Body of pancreas (tissue), 4 donors: ENCODE measurements at regions not wholly inside any gene's neighbourhood (a gene's known extent, or its start where the extent isn't known, plus 50 kb on each side); places are given as distances from the start of the nearest gene placed in this dataset.

ENCODE experiments used
- ATAC-seq: fragments of 150-250 bp; one replicate; pipeline ENCODE4 v1.9.1; 2016
- DNase-seq, 4 donors: peaks; one replicate each; pipeline ENCODE4 v3.0.0-alpha.2; 2019
- H3K27ac ChIP-seq, 4 donors: fragments of 200-600 bp; sonication (generic); 1 replicate in 3 of 4; 2 replicates in 1 of 4; pipeline versions ENCODE4 v1.5.1 to v1.6.1; 2016 to 2019; ENCODE audit warnings: mild to moderate bottlenecking in 1 of 4, mixed read lengths in 1 of 4, moderate library complexity in 1 of 4
- H3K27me3 ChIP-seq, 2 donors: fragments of 200-600 bp; sonication (generic); one replicate each; pipeline ENCODE4 v1.6.0; 2016; ENCODE audit warnings: mild to moderate bottlenecking in 1 of 2
- H3K36me3 ChIP-seq, 2 donors: fragments of 200-600 bp; sonication (generic); replicated peaks in 1 of 2; 2 replicates each; pipeline ENCODE4 v1.5.1; 2016; ENCODE audit warnings: low read depth in 2 of 2; ENCODE audit not compliant: insufficient read depth in 1 of 2
- H3K4me1 ChIP-seq: fragments of 200-600 bp; sonication (generic); one replicate; pipeline ENCODE4 v1.6.0; 2016
- H3K4me3 ChIP-seq, 2 donors: fragments of 200-600 bp; sonication (generic); 1 replicate in 1 of 2; 2 replicates in 1 of 2; pipeline ENCODE4 v1.5.1; 2016 to 2019
- H3K9me3 ChIP-seq, 3 donors: fragments of 200-600 bp; sonication (generic); 1 replicate in 2 of 3; 2 replicates in 1 of 3; pipeline ENCODE4 v1.5.1; 2016
- CTCF ChIP-seq, 7 experiments: fragments of 450-650 bp in 4 of 7; fragments of 200-600 bp in 3 of 7; sonication (generic) in 3 of 7; IDR thresholded peaks; one replicate each; pipeline ENCODE4 v1.5.1; 2016 to 2019; ENCODE audit warnings: antibody characterized with exemption in 7 of 7
- POLR2A ChIP-seq, 3 donors: fragments of 450-650 bp; IDR thresholded peaks; one replicate each; pipeline ENCODE4 v1.6.1; 2016; ENCODE audit warnings: antibody characterized with exemption in 3 of 3, mild to moderate bottlenecking in 2 of 3
- WGBS, 2 donors: methylation state at CpG; one replicate each; pipeline ENCODE4 v1.1.5; 2017; 5-methylcytosine and 5-hydroxymethylcytosine counted together
- intact Hi-C: fragments of 100-400 bp; cut with DNase I; formaldehyde crosslinking; loops from one replicate; pipeline ENCODE4 v1.15.1; 2023

GRCh38 chr5:125505115-125505514 lies 758.7 kb upstream of the ZNF608 start:
- Histone ChIP-seq H3K27me3 (no peaks in the 10 kb centered on the region), H3K9me3 (no peaks in the 10 kb centered on the region), H3K27ac (no peak overlapping the region), H3K4me1 (no peaks in the 10 kb centered on the region), H3K36me3 (no peaks in the 10 kb centered on the region), H3K4me3 (no peak overlapping the region)
- intact Hi-C loops = no loop called here
- DNase-seq (no peak), ATAC-seq (no peak)
- no peak for TF ChIP-seq POLR2A (IDR thresholded peaks at IDR 0.05)
- TF ChIP-seq CTCF (IDR thresholded peaks at IDR 0.05) = no peak
- 74 to 95% methylated on average over 3 of the region's 3 CpGs for WGBS, 2 donors

DNA sequence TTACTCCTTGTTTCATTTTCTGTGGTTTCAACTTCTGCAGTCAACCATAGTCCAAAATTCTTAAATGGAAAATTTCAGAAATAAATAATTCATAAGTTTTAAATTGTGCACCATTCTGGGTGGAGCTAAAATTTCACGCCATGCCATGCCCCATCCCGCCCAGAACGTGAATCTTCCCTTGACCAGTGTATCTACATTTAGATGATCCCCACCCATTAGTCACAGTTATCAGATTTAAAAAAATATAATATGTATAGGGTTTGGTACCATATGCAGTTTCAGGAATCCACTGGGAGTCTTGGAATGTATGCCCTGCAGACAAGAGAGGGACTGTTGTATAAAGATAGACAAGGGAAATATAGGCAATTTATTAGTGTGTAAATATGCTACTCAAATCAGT lies 759.7 kb upstream of the ZNF608 start:
- H3K4me1 ChIP-seq = no peaks in the 10 kb centered on the region
- H3K27me3 ChIP-seq = no peaks in the 10 kb centered on the region
- TF ChIP-seq CTCF (IDR thresholded peaks at IDR 0.05) (no peak), POLR2A (IDR thresholded peaks at IDR 0.05) (no peak)
- no peaks in the 10 kb centered on the region for H3K9me3 ChIP-seq
- ATAC-seq (no peak), DNase-seq (no peak)
- H3K36me3 ChIP-seq = no peaks in the 10 kb centered on the region
- WGBS, 2 donors = 90 to 93% methylated on average over 3 of the region's 3 CpGs
- intact Hi-C loops = no loop called here
- H3K27ac ChIP-seq = no peak overlapping the region
- no peak overlapping the region for H3K4me3 ChIP-seq

DNA sequence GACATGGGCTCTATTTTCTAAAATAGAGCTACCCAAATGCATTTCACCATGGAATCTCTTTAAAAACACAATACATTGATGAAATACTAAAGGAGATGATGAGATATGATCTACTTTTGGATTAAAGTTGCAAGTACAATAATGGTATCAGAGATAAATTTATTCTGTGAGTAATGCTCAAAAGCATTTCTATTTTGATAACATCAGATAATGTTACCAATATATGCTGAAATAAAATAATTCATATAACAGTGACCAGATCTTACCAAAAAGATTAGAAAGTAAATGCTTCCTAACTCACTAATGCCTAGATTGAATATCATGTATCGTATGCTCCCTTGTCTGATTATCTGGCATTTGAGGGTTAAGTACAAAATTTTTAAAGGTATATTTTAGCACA lies 761.8 kb upstream of the ZNF608 start:
- Histone ChIP-seq H3K4me1 (no peaks in the 10 kb centered on the region), H3K9me3 (no peaks in the 10 kb centered on the region), H3K27me3 (no peaks in the 10 kb centered on the region), H3K4me3 (no peak overlapping the region), H3K36me3 (no peaks in the 10 kb centered on the region), H3K27ac (no peak overlapping the region)
- no peak for DNase-seq
- intact Hi-C loops = no loop called here
- no peak for ATAC-seq
- WGBS, 2 donors = 98 to 100% methylated on average over 1 of the region's 1 CpG
- TF ChIP-seq POLR2A (IDR thresholded peaks at IDR 0.05) (no peak), CTCF (IDR thresholded peaks at IDR 0.05) (no peak)

- TF ChIP-seq CTCF (IDR thresholded peaks at IDR 0.05) (no peak), POLR2A (IDR thresholded peaks at IDR 0.05) (no peak)
- no peaks in the 10 kb centered on the region for H3K4me1 ChIP-seq
- ATAC-seq (no peak), DNase-seq (no peak)
- H3K27me3 ChIP-seq = no peaks in the 10 kb centered on the region
- H3K9me3 ChIP-seq = no peaks in the 10 kb centered on the region
- intact Hi-C loops = no loop called here
- no peak overlapping the region for H3K27ac ChIP-seq
- no peak overlapping the region for H3K4me3 ChIP-seq
- no peaks in the 10 kb centered on the region for H3K36me3 ChIP-seq
Measured at GRCh38 chr5:125510651-125511050, 764.2 kb upstream of the ZNF608 start.

DNA sequence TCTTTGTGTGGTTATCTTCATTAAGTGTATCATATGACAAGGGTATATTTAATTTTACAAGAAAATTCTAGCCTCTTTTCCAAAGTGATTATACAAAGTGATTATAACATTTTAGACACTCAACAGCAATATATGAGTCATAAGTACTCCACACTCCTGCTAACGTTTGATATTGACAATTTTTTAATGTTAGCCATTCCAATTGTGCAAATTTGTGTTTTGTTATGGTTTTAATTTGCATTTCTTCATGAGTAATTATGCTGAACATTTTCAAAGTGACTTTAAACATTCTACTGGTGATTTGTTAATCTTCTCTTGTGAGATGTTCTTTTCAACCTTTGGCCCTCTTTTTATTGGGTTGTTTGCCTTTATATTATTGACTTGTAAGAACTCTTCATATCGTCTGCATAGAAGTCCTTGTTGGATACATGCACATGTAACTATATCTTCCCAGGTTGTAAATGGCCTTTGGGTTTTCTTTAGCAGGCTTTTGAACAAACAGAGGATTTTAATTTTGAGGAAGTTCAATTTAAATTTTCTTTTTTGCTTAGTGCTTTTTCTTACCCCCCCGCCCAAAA lies 771.6 kb upstream of the ZNF608 start:
- intact Hi-C loops = no loop called here
- H3K9me3 ChIP-seq = no peaks in the 10 kb centered on the region
- no peaks in the 10 kb centered on the region for H3K27me3 ChIP-seq
- WGBS, 2 donors = 56 to 73% methylated on average over 3 of the region's 3 CpGs
- no peak overlapping the region for H3K27ac ChIP-seq
- H3K4me1 ChIP-seq = no peaks in the 10 kb centered on the region
- ATAC-seq (no peak), DNase-seq (no peak)
- H3K36me3 ChIP-seq = no peaks in the 10 kb centered on the region
- no peak for TF ChIP-seq POLR2A (IDR thresholded peaks at IDR 0.05)
- no peak for TF ChIP-seq CTCF (IDR thresholded peaks at IDR 0.05)
- H3K4me3 ChIP-seq = no peak overlapping the region
